Memory B cell (primary cell): ENCODE measurements at regions not wholly inside any gene's neighbourhood (a gene's known extent, or its start where the extent isn't known, plus 50 kb on each side); places are given as distances from the start of the nearest gene placed in this dataset.
"Not testable (repeated sequence)": the region's sequence is repeated elsewhere in the genome, so short reads cannot be mapped to it uniquely, and the experiment has no call there.

Experiments used
- ATAC-seq: fragments of 150-1000 bp; cut with Tn5 transposase; 2 replicates; pipeline ENCODE4 v1.10.0; 2021; ENCODE audit warnings: low read depth, mild to moderate bottlenecking, moderate library complexity
- DNase-seq, 2 donors: peaks; one replicate each; pipeline ENCODE4 v3.0.0; 2022; ENCODE audit warnings: low spot score in 2 of 2
- H3K27ac Mint-ChIP-seq: one replicate; pipeline ENCODE4 v1.8.0; 2022; ENCODE audit warnings: mild to moderate bottlenecking, moderate library complexity, mixed read lengths
- H3K27me3 Mint-ChIP-seq: one replicate; pipeline ENCODE4 v1.8.0; 2022; ENCODE audit warnings: mixed read lengths
- H3K36me3 Mint-ChIP-seq: one replicate; pipeline ENCODE4 v1.8.0; 2022; ENCODE audit warnings: mild to moderate bottlenecking, mixed read lengths
- H3K4me1 Mint-ChIP-seq: one replicate; pipeline ENCODE4 v1.8.0; 2022; ENCODE audit warnings: mixed read lengths
- H3K4me3 Mint-ChIP-seq: one replicate; pipeline ENCODE4 v1.8.0; 2022; ENCODE audit warnings: mild to moderate bottlenecking, moderate library complexity, mixed read lengths
- H3K9me3 Mint-ChIP-seq: one replicate; pipeline ENCODE4 v1.8.0; 2022; ENCODE audit warnings: mixed read lengths

- DNase-seq, result no peak
- peaks cover 11% of the 10 kb centered on the region for H3K9me3 Mint-ChIP-seq
- no peak overlapping the region for H3K27ac Mint-ChIP-seq
- no peak overlapping the region for H3K4me3 Mint-ChIP-seq
- no peaks in the 10 kb centered on the region for H3K36me3 Mint-ChIP-seq
- ATAC-seq, result no peak
- H3K4me1 Mint-ChIP-seq, result no peaks in the 10 kb centered on the region
- H3K27me3 Mint-ChIP-seq, result no peaks in the 10 kb centered on the region
Measured at GRCh38 chr13:108060111-108060510, 155.2 kb downstream of the LIG4 start.

DNA sequence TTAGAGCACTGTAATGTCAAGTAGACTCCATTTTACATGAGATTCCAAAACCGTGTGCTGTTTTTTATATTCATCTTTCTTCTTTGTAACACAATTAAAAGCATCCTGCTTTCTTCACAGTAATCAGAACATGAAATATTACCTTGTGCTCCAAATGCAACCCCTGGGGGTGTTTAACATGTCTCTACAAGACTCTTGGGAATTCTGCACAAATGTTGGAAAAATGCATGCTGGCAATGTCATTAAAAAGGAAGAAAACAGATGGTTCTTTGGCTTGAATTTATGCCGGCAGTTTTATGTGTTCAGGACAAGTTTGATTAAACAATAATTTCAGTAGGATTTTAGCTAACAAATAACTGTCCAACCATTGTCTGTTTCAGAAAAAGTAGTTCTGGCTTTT is 159.1 kb downstream of the LIG4 start:
- no peak overlapping the region for H3K4me3 Mint-ChIP-seq
- H3K27me3 Mint-ChIP-seq, result no peaks in the 10 kb centered on the region
- no peak overlapping the region for H3K27ac Mint-ChIP-seq
- no peaks in the 10 kb centered on the region for H3K4me1 Mint-ChIP-seq
- peaks cover 6% of the 10 kb centered on the region for H3K9me3 Mint-ChIP-seq
- ATAC-seq, result no peak
- no peaks in the 10 kb centered on the region for H3K36me3 Mint-ChIP-seq
- DNase-seq, result no peak

- no peak for ATAC-seq
- no peaks in the 10 kb centered on the region for H3K36me3 Mint-ChIP-seq
- H3K27ac Mint-ChIP-seq, result no peak overlapping the region
- DNase-seq, result no peak
- no peaks in the 10 kb centered on the region for H3K4me1 Mint-ChIP-seq
- H3K27me3 Mint-ChIP-seq, result peaks cover 1% of the 10 kb centered on the region
- H3K4me3 Mint-ChIP-seq, result no peak overlapping the region
- peaks cover 6% of the 10 kb centered on the region for H3K9me3 Mint-ChIP-seq
Measured at GRCh38 chr13:108049211-108049610, 166.1 kb downstream of the LIG4 start.

- no peak overlapping the region for H3K4me3 Mint-ChIP-seq
Measured at GRCh38 chr13:108044954-108045353, 170.4 kb downstream of the LIG4 start.

DNA sequence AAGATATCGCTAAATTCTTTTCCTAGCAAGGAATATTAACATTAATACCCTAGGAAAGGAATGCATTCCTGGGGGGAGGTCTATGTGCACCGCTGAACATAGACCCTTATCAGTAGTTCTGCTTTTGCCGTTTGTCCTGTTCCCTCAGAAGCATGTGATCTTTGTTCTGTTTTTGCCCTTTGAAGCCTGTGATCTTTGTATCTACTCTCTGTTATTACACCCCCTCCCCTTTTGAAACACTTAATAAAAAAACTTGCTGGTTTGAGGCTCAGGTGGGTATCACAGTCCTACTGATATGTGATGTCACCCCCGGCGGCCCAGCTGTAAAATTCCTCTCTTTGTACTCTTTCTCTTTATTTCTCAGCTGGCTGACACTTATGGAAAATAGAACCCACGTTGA is 172.5 kb downstream of the LIG4 start:
- not testable (repeated sequence) for H3K9me3 Mint-ChIP-seq, H3K4me1 Mint-ChIP-seq, H3K36me3 Mint-ChIP-seq, H3K4me3 Mint-ChIP-seq, H3K27ac Mint-ChIP-seq, ATAC-seq, H3K27me3 Mint-ChIP-seq, DNase-seq

More at GRCh38 chr13:108044954-108045353, 170.4 kb downstream of the LIG4 start:
- Mint-ChIP-seq H3K9me3 (peaks cover 4% of the 10 kb centered on the region), H3K4me1 (no peaks in the 10 kb centered on the region), H3K27me3 (peaks cover 1% of the 10 kb centered on the region), H3K36me3 (no peaks in the 10 kb centered on the region), H3K27ac (no peak overlapping the region)
- DNase-seq (no peak), ATAC-seq (no peak)

DNA sequence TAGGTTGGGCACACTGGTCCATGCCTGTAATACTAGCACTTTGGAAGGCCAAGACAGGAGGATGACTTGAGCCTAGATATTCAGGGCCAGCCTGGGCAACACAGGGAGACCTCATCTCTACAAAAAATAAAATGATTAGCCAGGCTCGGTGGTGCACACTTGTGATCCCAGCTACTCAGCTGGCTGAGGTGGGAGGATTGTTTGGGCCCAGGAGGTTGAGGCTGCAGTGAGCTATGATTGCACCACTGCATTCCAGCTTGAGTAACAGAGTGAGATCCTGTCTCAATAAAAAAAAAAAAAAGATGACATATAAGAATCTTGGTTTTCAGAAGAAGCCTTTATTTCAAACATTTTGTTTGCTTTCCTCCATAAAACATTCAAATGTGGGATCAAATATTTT is 178.0 kb downstream of the LIG4 start:
- DNase-seq (no peak), ATAC-seq (no peak)
- H3K4me3 Mint-ChIP-seq, result no peak overlapping the region
- H3K36me3 Mint-ChIP-seq, result no peaks in the 10 kb centered on the region
- no peaks in the 10 kb centered on the region for H3K27me3 Mint-ChIP-seq
- peaks cover 3% of the 10 kb centered on the region for H3K9me3 Mint-ChIP-seq
- no peaks in the 10 kb centered on the region for H3K4me1 Mint-ChIP-seq
- no peak overlapping the region for H3K27ac Mint-ChIP-seq

DNA sequence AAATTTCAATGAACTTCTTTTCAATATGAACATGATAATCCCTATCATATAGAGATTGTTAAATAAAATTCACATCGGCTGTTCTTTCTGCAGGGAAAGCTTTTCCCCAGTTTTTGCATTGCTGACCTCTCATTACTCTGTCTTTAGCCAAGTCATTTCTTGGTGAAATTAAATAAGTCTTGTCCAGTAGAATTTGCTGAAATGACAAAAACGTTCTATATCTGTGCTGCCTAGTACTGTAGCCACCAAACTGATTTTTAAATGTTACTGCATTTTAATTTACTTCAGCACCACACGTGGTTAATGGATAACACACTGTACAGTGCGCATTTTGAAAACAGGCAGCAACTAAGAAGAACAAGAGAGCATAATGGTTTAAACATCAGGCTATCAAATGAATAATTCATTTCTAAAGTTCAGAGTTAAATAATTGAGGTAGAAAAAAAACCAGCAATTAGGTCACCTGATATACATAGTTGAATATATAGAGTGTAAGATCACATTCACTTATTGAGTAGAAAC is 178.9 kb downstream of the LIG4 start:
- H3K4me1 Mint-ChIP-seq, result no peaks in the 10 kb centered on the region
- H3K36me3 Mint-ChIP-seq, result no peaks in the 10 kb centered on the region
- H3K4me3 Mint-ChIP-seq, result no peak overlapping the region
- H3K27ac Mint-ChIP-seq, result no peak overlapping the region
- H3K27me3 Mint-ChIP-seq, result no peaks in the 10 kb centered on the region
- H3K9me3 Mint-ChIP-seq, result peaks cover 2% of the 10 kb centered on the region
- no peak for DNase-seq
- no peak for ATAC-seq

DNA sequence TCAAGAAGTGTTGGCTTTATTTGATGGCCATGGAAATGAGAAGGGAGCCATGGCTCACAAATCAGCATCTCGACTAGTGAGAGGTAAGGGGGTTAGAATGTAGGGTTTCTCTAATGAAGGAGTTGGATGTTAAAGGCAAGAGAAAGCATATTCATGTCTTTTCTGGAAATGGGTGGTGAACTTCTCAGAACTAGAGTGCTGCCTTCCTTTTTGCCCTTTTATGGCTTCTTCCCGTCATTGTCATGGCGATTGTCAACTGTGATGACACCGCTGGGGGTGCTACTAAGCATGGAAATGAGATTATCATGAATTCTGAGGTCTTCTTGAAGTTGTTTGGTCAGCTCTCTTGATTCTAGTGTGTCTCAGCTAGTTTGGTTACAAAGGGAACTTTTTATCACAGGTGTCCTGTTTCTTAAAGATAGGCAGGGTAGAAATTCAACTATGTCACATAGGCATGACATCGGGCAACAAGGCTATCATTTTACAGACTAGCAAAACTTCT is 180.4 kb downstream of the LIG4 start:
- DNase-seq, result no peak
- Mint-ChIP-seq H3K27me3 (no peaks in the 10 kb centered on the region), H3K36me3 (no peaks in the 10 kb centered on the region), H3K27ac (no peak overlapping the region), H3K4me3 (no peak overlapping the region), H3K9me3 (peaks cover 2% of the 10 kb centered on the region), H3K4me1 (no peaks in the 10 kb centered on the region)
- ATAC-seq, result no peak

DNA sequence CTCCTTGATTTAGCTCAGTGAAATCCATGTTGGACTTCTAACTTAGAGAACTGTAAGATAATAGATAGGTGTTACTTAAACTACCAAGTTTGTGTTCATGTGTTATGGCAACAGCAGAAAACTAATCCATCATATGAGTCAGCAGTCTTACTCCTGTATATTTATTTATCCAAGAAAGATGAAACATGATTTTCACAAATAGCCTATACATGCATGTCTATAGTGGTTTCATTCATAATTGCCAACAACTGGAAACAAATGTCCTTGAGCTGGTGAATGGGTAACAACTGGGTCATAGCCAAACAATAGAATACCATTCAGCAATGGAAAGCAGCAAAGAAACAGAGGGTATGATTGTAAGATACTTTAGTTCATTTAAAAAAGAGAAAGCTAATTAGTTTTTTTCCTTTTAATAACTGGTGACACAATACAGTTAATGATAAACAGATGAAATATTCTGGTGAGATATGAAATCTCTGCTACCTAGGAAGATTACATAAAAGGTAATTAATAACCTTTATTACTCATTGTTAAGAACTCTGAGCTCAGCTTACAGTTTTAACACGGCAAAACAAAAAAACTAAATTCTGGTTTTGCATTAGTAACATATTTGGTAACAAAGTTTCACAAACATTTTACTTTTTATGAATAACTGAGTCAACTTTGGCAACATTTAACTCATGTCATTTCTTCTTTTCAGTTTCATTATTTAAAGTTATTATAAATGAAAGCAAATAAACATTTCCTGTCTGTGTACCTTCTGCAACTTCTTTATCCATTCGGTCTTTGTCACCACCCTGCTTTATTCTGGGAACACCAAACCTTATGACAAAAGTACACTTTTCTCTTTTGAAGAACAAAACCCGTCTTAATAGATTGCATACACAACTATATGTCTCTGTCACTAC is 181.3 kb downstream of the LIG4 start:
- no peak overlapping the region for H3K27ac Mint-ChIP-seq
- no peak overlapping the region for H3K4me3 Mint-ChIP-seq
- no peaks in the 10 kb centered on the region for H3K4me1 Mint-ChIP-seq
- no peaks in the 10 kb centered on the region for H3K36me3 Mint-ChIP-seq
- no peak for ATAC-seq
- H3K9me3 Mint-ChIP-seq, result peaks cover 2% of the 10 kb centered on the region
- DNase-seq, result no peak
- no peaks in the 10 kb centered on the region for H3K27me3 Mint-ChIP-seq

DNA sequence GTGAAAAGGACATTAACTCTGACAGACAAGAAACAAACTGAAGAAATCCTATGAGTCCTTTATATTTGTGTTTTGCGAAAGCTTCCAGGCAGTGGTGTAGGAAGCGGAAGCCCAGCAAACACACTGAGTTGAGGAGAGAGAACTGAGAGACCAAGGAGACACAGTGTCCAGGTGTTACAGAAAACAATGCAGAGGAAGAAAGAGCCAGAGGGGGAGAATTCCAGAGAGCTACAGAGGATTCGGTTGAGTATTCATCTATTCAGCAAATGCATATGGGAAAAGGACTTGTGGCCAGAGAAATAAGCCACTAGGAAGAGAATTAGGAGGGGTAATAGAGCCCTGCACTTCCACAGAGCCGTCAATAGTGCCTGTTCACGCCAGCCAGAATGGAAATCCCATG is 183.5 kb downstream of the LIG4 start:
- H3K36me3 Mint-ChIP-seq, result no peaks in the 10 kb centered on the region

DNA sequence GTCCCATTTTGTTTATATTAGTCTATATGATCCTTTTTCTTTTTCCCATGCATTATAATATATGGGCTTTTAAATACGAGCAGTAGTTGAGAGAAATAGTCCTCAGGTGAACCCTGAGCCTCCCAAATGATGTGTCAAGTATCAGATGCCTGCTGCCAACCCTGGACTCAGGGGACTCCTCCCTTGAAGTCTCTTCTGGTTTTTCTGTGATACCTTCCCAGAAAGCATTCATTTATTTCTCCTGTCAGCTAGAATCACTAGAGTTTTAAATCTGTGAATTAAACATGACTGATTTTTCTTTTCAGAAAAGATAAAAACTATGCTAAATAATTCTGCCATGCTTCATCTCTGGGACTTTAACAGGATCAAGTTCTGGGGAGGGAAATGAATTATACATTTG is 184.6 kb downstream of the LIG4 start:
- Mint-ChIP-seq H3K27ac (no peak overlapping the region), H3K36me3 (no peaks in the 10 kb centered on the region), H3K27me3 (no peaks in the 10 kb centered on the region), H3K4me3 (no peak overlapping the region), H3K4me1 (no peaks in the 10 kb centered on the region), H3K9me3 (no peaks in the 10 kb centered on the region)
- ATAC-seq (no peak), DNase-seq (no peak)

More for the DNA sequence above, 183.5 kb downstream of the LIG4 start:
- H3K4me1 Mint-ChIP-seq, result no peaks in the 10 kb centered on the region
- DNase-seq (no peak), ATAC-seq (no peak)
- H3K4me3 Mint-ChIP-seq, result no peak overlapping the region
- H3K27ac Mint-ChIP-seq, result no peak overlapping the region
- peaks cover 2% of the 10 kb centered on the region for H3K9me3 Mint-ChIP-seq
- H3K27me3 Mint-ChIP-seq, result no peaks in the 10 kb centered on the region

DNA sequence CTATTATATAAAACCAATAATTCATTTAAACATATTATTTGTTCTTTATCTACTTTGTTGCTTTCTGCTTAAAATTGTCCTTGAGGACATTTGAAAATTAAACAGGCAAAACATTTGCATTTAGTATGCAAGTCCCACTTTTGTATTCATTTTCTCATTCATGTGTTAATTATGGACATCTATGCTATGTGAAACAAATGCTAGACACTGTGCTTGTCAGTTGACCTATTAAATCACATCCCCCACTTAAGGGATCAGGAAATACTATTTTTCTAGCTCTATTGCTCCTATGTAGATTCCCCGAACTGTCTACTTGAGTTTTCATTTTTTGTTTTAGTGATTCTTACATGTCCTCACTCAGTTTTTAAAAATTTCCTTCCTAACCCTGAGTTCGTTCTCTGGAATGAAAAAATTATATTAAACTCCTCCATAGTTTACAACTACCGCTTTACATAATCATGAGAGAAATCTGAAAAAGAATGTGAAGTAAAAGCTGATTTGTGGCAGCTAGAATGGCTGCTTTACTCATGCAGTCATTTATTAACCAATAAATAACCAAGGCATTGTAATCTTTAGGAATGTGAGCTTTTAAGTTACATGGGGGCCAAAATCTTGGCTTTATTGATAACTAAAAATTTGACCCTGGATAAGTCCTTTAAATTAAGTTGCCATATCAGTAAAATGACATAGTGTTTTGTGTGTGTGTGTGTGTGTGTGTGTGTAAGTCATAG is 188.5 kb downstream of the LIG4 start:
- H3K27ac Mint-ChIP-seq, result no peak overlapping the region
- peaks cover 2% of the 10 kb centered on the region for H3K9me3 Mint-ChIP-seq
- no peak for ATAC-seq
- no peaks in the 10 kb centered on the region for H3K4me1 Mint-ChIP-seq
- H3K36me3 Mint-ChIP-seq, result no peaks in the 10 kb centered on the region
- no peak for DNase-seq
- no peaks in the 10 kb centered on the region for H3K27me3 Mint-ChIP-seq
- no peak overlapping the region for H3K4me3 Mint-ChIP-seq

GRCh38 chr13:108020027-108020426 is 195.3 kb downstream of the LIG4 start:
- Mint-ChIP-seq H3K36me3 (no peaks in the 10 kb centered on the region), H3K4me3 (no peak overlapping the region), H3K27me3 (no peaks in the 10 kb centered on the region), H3K9me3 (peaks cover 10% of the 10 kb centered on the region), H3K27ac (no peak overlapping the region), H3K4me1 (no peaks in the 10 kb centered on the region)
- DNase-seq (no peak), ATAC-seq (no peak)

DNA sequence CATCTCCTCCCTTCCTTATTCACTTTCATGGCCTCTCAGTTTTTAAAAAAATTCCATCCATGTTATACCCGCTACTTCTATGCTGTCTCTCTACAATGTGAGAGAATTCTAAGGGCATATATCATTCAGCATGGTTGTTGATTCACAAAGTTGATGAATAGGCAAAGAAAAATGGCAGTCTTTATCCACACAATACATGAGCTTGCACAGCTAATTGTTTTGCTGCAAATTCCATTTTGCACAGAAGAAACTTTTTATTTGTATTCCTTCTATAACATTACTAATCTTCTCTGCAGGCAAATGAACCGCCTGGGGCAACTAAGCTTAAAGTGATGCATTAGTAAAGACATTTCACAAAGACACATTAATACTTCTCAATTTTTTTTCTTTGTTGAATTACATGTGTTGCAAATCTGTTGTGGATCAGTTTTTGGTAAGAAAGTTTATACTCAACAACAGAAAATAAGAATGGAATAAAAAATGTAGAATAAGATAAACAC is 196.9 kb downstream of the LIG4 start:
- no peaks in the 10 kb centered on the region for H3K36me3 Mint-ChIP-seq
- H3K4me1 Mint-ChIP-seq, result no peaks in the 10 kb centered on the region
- H3K27me3 Mint-ChIP-seq, result no peaks in the 10 kb centered on the region
- H3K27ac Mint-ChIP-seq, result no peak overlapping the region
- no peak overlapping the region for H3K4me3 Mint-ChIP-seq
- DNase-seq, result no peak
- ATAC-seq, result no peak
- peaks cover 10% of the 10 kb centered on the region for H3K9me3 Mint-ChIP-seq
